Large intestine (tissue), 3 donors: ENCODE measurements at regions not wholly inside any gene's neighbourhood (a gene's known extent, or its start where the extent isn't known, plus 50 kb on each side); places are given as distances from the start of the nearest gene placed in this dataset.

Source experiments
- DNase-seq, 2 donors: peaks; one replicate each; pipeline versions ENCODE4 v3.0.0 to v3.0.0-alpha.2; 2013
- H3K27ac ChIP-seq: one replicate; pipeline ENCODE4 v1.5.1; 2013; ENCODE audit warnings: low read length
- H3K27me3 ChIP-seq: 2 replicates; pipeline ENCODE4 v1.6.1; 2013; ENCODE audit warnings: low read length; ENCODE audit not compliant: control insufficient read depth, insufficient read depth
- H3K36me3 ChIP-seq: 2 replicates; pipeline ENCODE4 v1.6.1; 2013; ENCODE audit warnings: low read length; ENCODE audit not compliant: control insufficient read depth, insufficient read depth
- H3K4me1 ChIP-seq: one replicate; pipeline ENCODE4 v1.6.1; 2013; ENCODE audit warnings: low read length; ENCODE audit not compliant: control insufficient read depth, insufficient read depth
- H3K4me3 ChIP-seq: one replicate; pipeline ENCODE4 v1.5.1; 2013; ENCODE audit warnings: low read length
- H3K9me3 ChIP-seq: one replicate; pipeline ENCODE4 v1.6.1; 2013; ENCODE audit warnings: mild to moderate bottlenecking, low read depth, low read length, moderate library complexity; ENCODE audit not compliant: control insufficient read depth
- WGBS: methylation state at CpG from one replicate; pipeline ENCODE4 v1.1.5; 2013; ENCODE audit warnings: low lambda C conversion rate; ENCODE audit not compliant: insufficient coverage; 5-methylcytosine and 5-hydroxymethylcytosine counted together

GRCh38 chr18:23384778-23385736, 68.0 kb upstream of the RIOK3 start:
- H3K36me3 ChIP-seq, result no peaks in the 10 kb centered on the region
- H3K9me3 ChIP-seq, result no peaks in the 10 kb centered on the region
- H3K4me1 ChIP-seq, result peaks cover 8% of the 10 kb centered on the region
- DNase-seq, result peak; percentile 50 to 75
- no peaks in the 10 kb centered on the region for H3K27me3 ChIP-seq
- 24% methylated on average over 4 of the region's 13 CpGs for WGBS
- H3K4me3 ChIP-seq, result no peak overlapping the region
- H3K27ac ChIP-seq, result no peak overlapping the region

GRCh38 chr18:23386317-23386716, 66.8 kb upstream of the RIOK3 start:
- no peaks in the 10 kb centered on the region for H3K27me3 ChIP-seq
- DNase-seq, result no peak
- WGBS, result 83% methylated on average over 1 of the region's 3 CpGs

DNA sequence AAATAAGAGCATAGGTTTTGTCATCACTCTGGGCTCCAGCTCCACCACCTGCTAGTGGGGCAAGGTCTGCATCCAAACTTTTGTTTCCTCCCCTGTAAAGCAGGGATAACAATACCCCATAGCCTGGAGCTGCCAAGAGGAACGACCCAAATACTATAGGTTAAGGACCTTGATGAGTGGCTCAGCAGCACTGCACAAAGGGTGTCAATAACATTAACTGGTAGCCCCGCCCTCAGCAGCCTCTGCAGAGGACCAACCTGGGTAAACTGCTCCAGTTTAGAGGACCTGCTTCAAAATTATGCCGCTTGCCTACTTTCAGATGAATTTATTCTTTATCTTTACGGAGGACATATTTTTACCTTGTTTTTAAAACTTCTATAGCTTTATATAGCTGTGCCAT, 65.8 kb upstream of the RIOK3 start:
- no peaks in the 10 kb centered on the region for H3K36me3 ChIP-seq

More at GRCh38 chr18:23386317-23386716, 66.8 kb upstream of the RIOK3 start:
- Histone ChIP-seq H3K4me1 (peaks cover 8% of the 10 kb centered on the region), H3K9me3 (no peaks in the 10 kb centered on the region), H3K4me3 (no peak overlapping the region), H3K36me3 (no peaks in the 10 kb centered on the region), H3K27ac (no peak overlapping the region)

DNA sequence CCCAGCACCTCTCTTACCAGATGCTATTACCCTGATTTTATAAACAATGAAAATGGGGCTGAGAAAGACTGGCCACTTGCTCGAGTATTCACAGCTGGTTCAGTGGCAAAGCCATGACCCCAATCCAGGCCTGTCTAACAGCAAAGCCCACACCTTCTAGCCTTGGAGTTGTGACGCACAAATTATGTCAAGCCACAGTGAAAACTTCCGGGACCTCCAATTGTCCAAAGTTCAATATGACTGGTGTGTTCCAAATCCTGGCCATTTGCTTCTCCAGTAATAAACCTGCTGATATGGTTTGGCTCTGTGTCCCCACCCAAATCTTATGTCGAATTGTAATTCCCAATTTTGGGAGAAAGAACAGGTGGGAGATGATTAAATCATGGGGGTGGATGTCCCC, 64.7 kb upstream of the RIOK3 start:
- no CpG with 5 or more reads among the region's 4 CpGs for WGBS
- no peak overlapping the region for H3K4me3 ChIP-seq
- peak; percentile 18 to 42 for DNase-seq
- H3K36me3 ChIP-seq, result no peaks in the 10 kb centered on the region
- no peaks in the 10 kb centered on the region for H3K9me3 ChIP-seq
- H3K27me3 ChIP-seq, result no peaks in the 10 kb centered on the region
- H3K27ac ChIP-seq, result no peak overlapping the region
- H3K4me1 ChIP-seq, result peaks cover 8% of the 10 kb centered on the region

More for the DNA sequence above, 65.8 kb upstream of the RIOK3 start:
- no peak for DNase-seq
- H3K27ac ChIP-seq, result no peak overlapping the region
- WGBS, result 100% methylated on average over 2 of the region's 4 CpGs
- H3K27me3 ChIP-seq, result no peaks in the 10 kb centered on the region
- H3K9me3 ChIP-seq, result no peaks in the 10 kb centered on the region
- no peak overlapping the region for H3K4me3 ChIP-seq
- H3K4me1 ChIP-seq, result peaks cover 8% of the 10 kb centered on the region

- Histone ChIP-seq H3K4me3 (no peak overlapping the region), H3K27ac (no peak overlapping the region), H3K27me3 (no peaks in the 10 kb centered on the region), H3K9me3 (no peaks in the 10 kb centered on the region), H3K4me1 (no peaks in the 10 kb centered on the region), H3K36me3 (no peaks in the 10 kb centered on the region)
- no peak for DNase-seq
- no CpG with 5 or more reads among the region's 3 CpGs for WGBS
Measured at GRCh38 chr18:23391156-23391555, 61.9 kb upstream of the RIOK3 start.

DNA sequence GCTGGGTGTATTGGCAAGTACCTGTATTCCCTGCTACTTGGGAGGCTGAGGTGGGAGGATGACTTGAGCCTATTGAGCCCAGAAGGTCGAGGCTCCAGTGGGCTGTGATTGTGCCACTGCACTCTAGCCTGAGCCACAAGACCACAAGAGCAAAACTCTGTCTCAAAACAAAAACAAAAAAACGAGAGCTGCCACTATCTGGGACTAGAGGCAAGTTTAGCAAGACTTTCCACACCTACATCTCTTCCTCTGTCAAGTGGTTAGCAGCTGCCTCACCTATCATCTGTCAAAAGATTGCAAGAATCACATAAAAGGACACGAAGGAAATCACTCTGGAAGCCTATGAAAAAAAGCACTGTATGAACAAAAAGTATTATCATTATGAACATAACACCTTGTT, 55.2 kb upstream of the RIOK3 start:
- no peaks in the 10 kb centered on the region for H3K27me3 ChIP-seq
- peaks cover 23% of the 10 kb centered on the region for H3K4me1 ChIP-seq
- no peak overlapping the region for H3K4me3 ChIP-seq
- H3K9me3 ChIP-seq, result no peaks in the 10 kb centered on the region
- H3K27ac ChIP-seq, result no peak overlapping the region
- H3K36me3 ChIP-seq, result no peaks in the 10 kb centered on the region
- no CpG with 5 or more reads among the region's 3 CpGs for WGBS
- DNase-seq, result no peak

- H3K9me3 ChIP-seq, result peaks cover 2% of the 10 kb centered on the region
- WGBS, result no CpG with 5 or more reads among the region's 4 CpGs
- peaks cover 23% of the 10 kb centered on the region for H3K4me1 ChIP-seq
- no peaks in the 10 kb centered on the region for H3K27me3 ChIP-seq
- no peaks in the 10 kb centered on the region for H3K36me3 ChIP-seq
- no peak overlapping the region for H3K27ac ChIP-seq
- DNase-seq, result no peak
- no peak overlapping the region for H3K4me3 ChIP-seq
Measured at GRCh38 chr18:23398401-23398800, 54.7 kb upstream of the RIOK3 start.

GRCh38 chr18:23399067-23399466, 54.0 kb upstream of the RIOK3 start:
- Histone ChIP-seq H3K4me3 (no peak overlapping the region), H3K4me1 (peaks cover 23% of the 10 kb centered on the region), H3K9me3 (peaks cover 2% of the 10 kb centered on the region), H3K27ac (no peak overlapping the region), H3K36me3 (no peaks in the 10 kb centered on the region), H3K27me3 (no peaks in the 10 kb centered on the region)
- no peak for DNase-seq
- WGBS, result no CpG with 5 or more reads among the region's 5 CpGs

DNA sequence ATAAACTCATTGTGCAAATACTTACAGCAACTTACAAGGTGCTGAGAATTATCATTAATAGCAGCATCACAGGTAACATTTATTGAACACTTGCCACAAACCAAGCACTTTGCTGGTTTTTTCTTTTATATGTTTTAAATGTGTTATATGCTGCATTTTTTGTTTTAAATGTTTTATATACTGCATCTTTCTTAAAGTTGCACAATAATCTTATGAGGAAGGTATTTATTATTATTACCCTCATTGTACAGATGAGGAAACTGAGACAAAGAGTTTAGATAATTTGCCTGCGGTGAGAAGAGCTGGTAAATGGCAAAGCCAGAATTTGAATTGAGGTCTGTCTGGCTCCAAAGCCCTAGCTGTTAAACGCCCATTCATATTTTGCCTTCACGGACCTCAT, 52.2 kb upstream of the RIOK3 start:
- WGBS, result no CpG with 5 or more reads among the region's 3 CpGs
- Histone ChIP-seq H3K4me1 (peaks cover 30% of the 10 kb centered on the region), H3K27me3 (no peaks in the 10 kb centered on the region), H3K27ac (peak overlapping the region; percentile 91), H3K9me3 (peaks cover 2% of the 10 kb centered on the region), H3K36me3 (no peaks in the 10 kb centered on the region), H3K4me3 (no peak overlapping the region)
- peak in 1 of 2 donors; percentile 9 for DNase-seq

GRCh38 chr18:23401400-23402347, 51.4 kb upstream of the RIOK3 start:
- DNase-seq, result peak; percentile 86 to 94
- Histone ChIP-seq H3K9me3 (peaks cover 2% of the 10 kb centered on the region), H3K27ac (peak overlapping the region; percentile 91), H3K36me3 (no peaks in the 10 kb centered on the region), H3K4me3 (no peak overlapping the region), H3K4me1 (peaks cover 32% of the 10 kb centered on the region), H3K27me3 (no peaks in the 10 kb centered on the region)
- no CpG with 5 or more reads among the region's 10 CpGs for WGBS
